ENCODE measurements at regions not wholly inside any gene's neighbourhood (a gene's known extent, or its start where the extent isn't known, plus 50 kb on each side); places are given as distances from the start of the nearest gene placed in this dataset.
A peak's percentile ranks its signal among the peaks of the same experiment; 100 is the strongest.

GRCh38 chr3:124249038-124249437 is 257.1 kb upstream of the ROPN1 start:
- no peak for TF ChIP-seq CTCF (conservative IDR thresholded peaks at IDR 0.05; ENCODE audit: low read length)
- DNase-seq (ENCODE audit: low read depth) = no peak
- no peak overlapping the region for H3K4me3 ChIP-seq (ENCODE audit: low read length)

- no peak overlapping the region for H3K4me3 ChIP-seq (ENCODE audit: low read length)
- DNase-seq (ENCODE audit: low read depth) = no peak
- no peak for TF ChIP-seq CTCF (conservative IDR thresholded peaks at IDR 0.05; ENCODE audit: low read length)
Measured at GRCh38 chr3:124250053-124250452, 258.1 kb upstream of the ROPN1 start.

GRCh38 chr3:124256156-124256555 is 264.2 kb upstream of the ROPN1 start:
- no peak for TF ChIP-seq CTCF (conservative IDR thresholded peaks at IDR 0.05; ENCODE audit: low read length)
- H3K4me3 ChIP-seq (ENCODE audit: low read length) = no peak overlapping the region
- DNase-seq (ENCODE audit: low read depth) = no peak

GRCh38 chr3:124256599-124256998 is 264.7 kb upstream of the ROPN1 start:
- DNase-seq (ENCODE audit: low read depth) = no peak
- no peak overlapping the region for H3K4me3 ChIP-seq (ENCODE audit: low read length)
- TF ChIP-seq CTCF (conservative IDR thresholded peaks at IDR 0.05; ENCODE audit: low read length) = no peak

- no peak for TF ChIP-seq CTCF (conservative IDR thresholded peaks at IDR 0.05; ENCODE audit: low read length)
- DNase-seq (ENCODE audit: low read depth) = no peak
- H3K4me3 ChIP-seq (ENCODE audit: low read length) = no peak overlapping the region
Measured at GRCh38 chr3:124257336-124257864, 265.5 kb upstream of the ROPN1 start.

- DNase-seq (ENCODE audit: low read depth) = peak; percentile 35
- no peak overlapping the region for H3K4me3 ChIP-seq (ENCODE audit: low read length)
- TF ChIP-seq CTCF (conservative IDR thresholded peaks at IDR 0.05; ENCODE audit: low read length) = no peak
Measured at GRCh38 chr3:124258057-124258500, 266.2 kb upstream of the ROPN1 start.

- TF ChIP-seq CTCF (conservative IDR thresholded peaks at IDR 0.05; ENCODE audit: low read length) = no peak
- H3K4me3 ChIP-seq (ENCODE audit: low read length) = no peak overlapping the region
- DNase-seq (ENCODE audit: low read depth) = peak; percentile 90
Measured at GRCh38 chr3:124260206-124260915, 268.4 kb upstream of the ROPN1 start.
